ENCODE measurements at regions not wholly inside any gene's neighbourhood (a gene's known extent, or its start where the extent isn't known, plus 50 kb on each side); places are given as distances from the start of the nearest gene placed in this dataset.

DNA sequence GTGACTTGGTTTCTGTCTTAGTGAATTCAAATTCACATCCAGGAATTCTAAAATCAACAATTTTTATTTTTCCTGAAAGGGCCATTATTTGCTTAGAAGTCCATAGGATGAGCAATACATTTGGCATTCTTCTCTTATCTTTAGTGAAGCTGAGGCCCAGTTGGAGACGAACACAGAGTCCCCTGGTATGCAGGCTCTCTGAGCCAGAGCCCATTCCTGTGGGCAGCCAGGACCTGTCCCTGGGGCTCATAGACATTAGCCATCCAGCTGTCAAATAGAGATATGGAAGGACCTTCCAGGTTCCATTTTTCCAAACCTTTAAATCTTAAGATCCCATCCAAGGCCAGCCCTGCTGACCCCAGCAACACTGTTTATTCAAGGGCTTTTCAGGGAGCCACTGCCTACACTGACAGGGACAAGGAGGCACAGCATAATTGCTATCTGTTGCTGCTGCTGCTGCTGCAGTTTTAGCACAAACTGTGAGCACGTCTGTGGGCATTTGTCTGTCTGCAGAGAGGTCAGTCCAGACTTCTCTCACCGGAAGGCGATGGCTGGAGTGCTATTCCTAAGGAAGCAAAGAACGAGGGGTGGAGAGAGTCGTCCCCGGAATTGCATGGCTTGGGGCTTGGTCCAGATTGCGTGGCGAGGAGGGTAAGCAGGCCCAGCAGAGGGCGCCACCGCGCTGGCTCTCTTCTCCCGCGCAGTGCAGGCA is 639.0 kb downstream of the CCDC171 start:
- Histone ChIP-seq H3K9me2 (ENCODE audit: low read depth, low read length) (no peaks in the 10 kb centered on the region), H3K4me2 (ENCODE audit: low read length) (no peak overlapping the region), H3K79me2 (ENCODE audit: insufficient read depth, low read length) (no peaks in the 10 kb centered on the region), H4K20me1 (ENCODE audit: insufficient read depth, low read length) (no peaks in the 10 kb centered on the region), H3K36me3 (ENCODE audit: insufficient read depth, low read length) (no peaks in the 10 kb centered on the region), H3F3A (ENCODE audit: insufficient read depth, low read length) (no peaks in the 10 kb centered on the region), H3K4me1 (ENCODE audit: insufficient read depth, low read length, severe bottlenecking) (no peaks in the 10 kb centered on the region), H3K27ac (ENCODE audit: low read depth, low read length, poor library complexity, severe bottlenecking) (no peak overlapping the region), H3K4me3 (ENCODE audit: low read depth, low read length, poor library complexity, severe bottlenecking) (no peak overlapping the region), H3K9ac (ENCODE audit: low read length) (no peak overlapping the region), H3K9me3 (ENCODE audit: low read length) (no peaks in the 10 kb centered on the region), H2AFZ (ENCODE audit: low read length) (no peak overlapping the region), H3K27me3 (ENCODE audit: insufficient read depth, low read length) (no peaks in the 10 kb centered on the region)
- TF ChIP-seq, protein P1, sequence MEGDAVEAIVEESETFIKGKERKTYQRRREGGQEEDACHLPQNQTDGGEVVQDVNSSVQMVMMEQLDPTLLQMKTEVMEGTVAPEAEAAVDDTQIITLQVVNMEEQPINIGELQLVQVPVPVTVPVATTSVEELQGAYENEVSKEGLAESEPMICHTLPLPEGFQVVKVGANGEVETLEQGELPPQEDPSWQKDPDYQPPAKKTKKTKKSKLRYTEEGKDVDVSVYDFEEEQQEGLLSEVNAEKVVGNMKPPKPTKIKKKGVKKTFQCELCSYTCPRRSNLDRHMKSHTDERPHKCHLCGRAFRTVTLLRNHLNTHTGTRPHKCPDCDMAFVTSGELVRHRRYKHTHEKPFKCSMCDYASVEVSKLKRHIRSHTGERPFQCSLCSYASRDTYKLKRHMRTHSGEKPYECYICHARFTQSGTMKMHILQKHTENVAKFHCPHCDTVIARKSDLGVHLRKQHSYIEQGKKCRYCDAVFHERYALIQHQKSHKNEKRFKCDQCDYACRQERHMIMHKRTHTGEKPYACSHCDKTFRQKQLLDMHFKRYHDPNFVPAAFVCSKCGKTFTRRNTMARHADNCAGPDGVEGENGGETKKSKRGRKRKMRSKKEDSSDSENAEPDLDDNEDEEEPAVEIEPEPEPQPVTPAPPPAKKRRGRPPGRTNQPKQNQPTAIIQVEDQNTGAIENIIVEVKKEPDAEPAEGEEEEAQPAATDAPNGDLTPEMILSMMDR (IDR thresholded peaks at IDR 0.05; ENCODE audit: low read length), result peak; percentile 73
- no peak for TF ChIP-seq EZH2 (IDR thresholded peaks at IDR 0.05; ENCODE audit: borderline replicate concordance, low read length)

DNA sequence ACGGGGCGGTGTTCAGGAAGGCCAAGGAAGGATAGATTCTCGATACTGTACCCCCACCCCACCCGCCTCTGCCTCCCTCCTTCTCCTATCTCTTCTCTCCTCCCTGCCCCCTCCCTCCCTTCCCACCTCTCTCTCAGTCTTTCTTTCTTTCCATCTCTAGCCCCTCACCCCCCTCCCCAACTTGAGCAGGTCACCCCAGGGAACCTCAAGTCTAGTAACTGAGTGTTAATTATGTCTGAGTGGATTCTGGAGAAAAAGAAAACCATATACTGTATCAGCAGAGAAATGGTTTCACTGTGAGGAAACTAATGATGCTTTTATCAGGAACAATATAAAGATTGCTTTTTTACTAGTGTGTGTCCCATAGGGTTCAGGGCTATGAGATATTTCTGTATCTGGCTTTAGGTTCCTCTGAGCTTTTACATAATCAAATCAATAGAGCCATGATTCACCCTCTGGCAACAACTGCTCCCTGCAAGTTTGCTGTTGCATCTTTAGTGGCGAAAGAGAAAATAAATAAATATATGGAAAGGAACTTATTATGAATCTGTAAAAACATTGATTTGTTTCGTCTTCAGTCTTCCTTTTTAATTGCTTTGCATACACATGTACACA is 639.7 kb downstream of the CCDC171 start:
- H2AFZ ChIP-seq (ENCODE audit: low read length), result no peak overlapping the region
- H3K27ac ChIP-seq (ENCODE audit: low read depth, low read length, poor library complexity, severe bottlenecking), result no peak overlapping the region

GRCh38 chr9:16193066-16193465 is 640.2 kb downstream of the CCDC171 start:
- Histone ChIP-seq H3F3A (ENCODE audit: insufficient read depth, low read length) (no peaks in the 10 kb centered on the region), H3K4me3 (ENCODE audit: low read depth, low read length, poor library complexity, severe bottlenecking) (no peak overlapping the region), H3K9me2 (ENCODE audit: low read depth, low read length) (no peaks in the 10 kb centered on the region), H3K36me3 (ENCODE audit: insufficient read depth, low read length) (no peaks in the 10 kb centered on the region), H3K79me2 (ENCODE audit: insufficient read depth, low read length) (no peaks in the 10 kb centered on the region), H3K4me1 (ENCODE audit: insufficient read depth, low read length, severe bottlenecking) (no peaks in the 10 kb centered on the region), H3K27ac (ENCODE audit: low read depth, low read length, poor library complexity, severe bottlenecking) (no peak overlapping the region), H4K20me1 (ENCODE audit: insufficient read depth, low read length) (no peaks in the 10 kb centered on the region), H3K9me3 (ENCODE audit: low read length) (no peaks in the 10 kb centered on the region), H3K27me3 (ENCODE audit: insufficient read depth, low read length) (no peaks in the 10 kb centered on the region), H3K9ac (ENCODE audit: low read length) (no peak overlapping the region), H2AFZ (ENCODE audit: low read length) (no peak overlapping the region), H3K4me2 (ENCODE audit: low read length) (no peak overlapping the region)
- TF ChIP-seq EZH2 (IDR thresholded peaks at IDR 0.05; ENCODE audit: borderline replicate concordance, low read length), result no peak
- TF ChIP-seq, protein P1 (IDR thresholded peaks at IDR 0.05; ENCODE audit: low read length), result no peak

More for the DNA sequence above, 639.7 kb downstream of the CCDC171 start:
- no peak overlapping the region for H3K4me3 ChIP-seq (ENCODE audit: low read depth, low read length, poor library complexity, severe bottlenecking)
- H3F3A ChIP-seq (ENCODE audit: insufficient read depth, low read length), result no peaks in the 10 kb centered on the region
- no peaks in the 10 kb centered on the region for H3K79me2 ChIP-seq (ENCODE audit: insufficient read depth, low read length)
- TF ChIP-seq, protein P1 (IDR thresholded peaks at IDR 0.05; ENCODE audit: low read length), result no peak
- TF ChIP-seq EZH2 (IDR thresholded peaks at IDR 0.05; ENCODE audit: borderline replicate concordance, low read length), result no peak
- H4K20me1 ChIP-seq (ENCODE audit: insufficient read depth, low read length), result no peaks in the 10 kb centered on the region
- H3K4me2 ChIP-seq (ENCODE audit: low read length), result no peak overlapping the region
- H3K9me2 ChIP-seq (ENCODE audit: low read depth, low read length), result no peaks in the 10 kb centered on the region
- no peaks in the 10 kb centered on the region for H3K4me1 ChIP-seq (ENCODE audit: insufficient read depth, low read length, severe bottlenecking)
- H3K9ac ChIP-seq (ENCODE audit: low read length), result no peak overlapping the region
- no peaks in the 10 kb centered on the region for H3K36me3 ChIP-seq (ENCODE audit: insufficient read depth, low read length)
- H3K9me3 ChIP-seq (ENCODE audit: low read length), result no peaks in the 10 kb centered on the region
- no peaks in the 10 kb centered on the region for H3K27me3 ChIP-seq (ENCODE audit: insufficient read depth, low read length)

Data from OCI-LY1 (cell line).